ENCODE measurements at regions not wholly inside any gene's neighbourhood (a gene's known extent, or its start where the extent isn't known, plus 50 kb on each side); places are given as distances from the start of the nearest gene placed in this dataset.

DNA sequence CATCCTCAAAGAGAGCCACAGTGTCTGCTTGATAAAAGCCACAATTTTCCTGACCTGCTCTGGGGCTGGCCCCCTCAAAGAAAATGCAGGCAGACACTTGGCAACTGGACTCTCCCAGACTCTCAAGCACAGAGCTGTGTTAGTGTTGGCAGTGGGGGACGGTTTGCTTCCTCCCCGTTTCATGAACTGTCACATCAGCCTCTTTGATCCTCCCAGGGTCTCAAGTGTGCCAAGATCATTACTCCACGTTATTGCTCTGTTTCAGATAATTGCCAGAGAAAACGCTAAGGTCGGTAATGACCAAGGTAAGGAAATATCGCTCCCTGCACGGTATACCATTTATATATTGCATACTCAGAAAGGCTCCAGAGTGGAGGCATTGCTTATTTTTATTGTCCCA, 138.8 kb downstream of the NTMT2 start:
- Histone ChIP-seq H3K36me3 (no peaks in the 10 kb centered on the region), H3K27ac (no peak overlapping the region), H3K27me3 (no peaks in the 10 kb centered on the region), H3K4me1 (no peaks in the 10 kb centered on the region), H3K4me3 (no peak overlapping the region), H3K9me3 (no peaks in the 10 kb centered on the region)
- no peak for DNase-seq (ENCODE audit: low spot score in 2 of 2)
- no peak for TF ChIP-seq POLR2A (IDR thresholded peaks at IDR 0.05)
- 20 to 34% methylated on average over 7 of the region's 7 CpGs for WGBS, 2 donors

DNA sequence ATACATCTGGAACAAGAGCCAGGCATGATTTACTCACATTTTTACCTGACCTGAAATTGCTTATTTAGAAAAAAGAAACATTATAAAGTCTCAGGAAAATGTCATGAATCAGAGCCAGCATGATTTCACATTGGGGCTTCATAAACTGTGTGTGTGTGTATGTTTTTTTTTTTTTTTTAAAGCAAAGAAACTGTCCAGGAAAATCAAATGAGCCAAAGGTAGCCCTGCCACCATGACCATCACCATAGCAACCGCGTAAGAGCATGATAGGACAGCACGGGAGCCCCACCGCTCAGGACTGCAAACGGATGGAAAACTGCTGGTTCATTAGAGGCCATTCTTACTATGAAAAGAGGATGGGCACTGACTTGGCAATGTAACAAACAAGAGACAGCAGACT, 139.2 kb downstream of the NTMT2 start:
- no peaks in the 10 kb centered on the region for H3K27me3 ChIP-seq
- 48 to 61% methylated on average over 5 of the region's 5 CpGs for WGBS, 2 donors
- TF ChIP-seq EP300 (IDR thresholded peaks at IDR 0.05), result no peak
- TF ChIP-seq, protein P1, sequence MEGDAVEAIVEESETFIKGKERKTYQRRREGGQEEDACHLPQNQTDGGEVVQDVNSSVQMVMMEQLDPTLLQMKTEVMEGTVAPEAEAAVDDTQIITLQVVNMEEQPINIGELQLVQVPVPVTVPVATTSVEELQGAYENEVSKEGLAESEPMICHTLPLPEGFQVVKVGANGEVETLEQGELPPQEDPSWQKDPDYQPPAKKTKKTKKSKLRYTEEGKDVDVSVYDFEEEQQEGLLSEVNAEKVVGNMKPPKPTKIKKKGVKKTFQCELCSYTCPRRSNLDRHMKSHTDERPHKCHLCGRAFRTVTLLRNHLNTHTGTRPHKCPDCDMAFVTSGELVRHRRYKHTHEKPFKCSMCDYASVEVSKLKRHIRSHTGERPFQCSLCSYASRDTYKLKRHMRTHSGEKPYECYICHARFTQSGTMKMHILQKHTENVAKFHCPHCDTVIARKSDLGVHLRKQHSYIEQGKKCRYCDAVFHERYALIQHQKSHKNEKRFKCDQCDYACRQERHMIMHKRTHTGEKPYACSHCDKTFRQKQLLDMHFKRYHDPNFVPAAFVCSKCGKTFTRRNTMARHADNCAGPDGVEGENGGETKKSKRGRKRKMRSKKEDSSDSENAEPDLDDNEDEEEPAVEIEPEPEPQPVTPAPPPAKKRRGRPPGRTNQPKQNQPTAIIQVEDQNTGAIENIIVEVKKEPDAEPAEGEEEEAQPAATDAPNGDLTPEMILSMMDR (IDR thresholded peaks at IDR 0.05), result no peak

DNA sequence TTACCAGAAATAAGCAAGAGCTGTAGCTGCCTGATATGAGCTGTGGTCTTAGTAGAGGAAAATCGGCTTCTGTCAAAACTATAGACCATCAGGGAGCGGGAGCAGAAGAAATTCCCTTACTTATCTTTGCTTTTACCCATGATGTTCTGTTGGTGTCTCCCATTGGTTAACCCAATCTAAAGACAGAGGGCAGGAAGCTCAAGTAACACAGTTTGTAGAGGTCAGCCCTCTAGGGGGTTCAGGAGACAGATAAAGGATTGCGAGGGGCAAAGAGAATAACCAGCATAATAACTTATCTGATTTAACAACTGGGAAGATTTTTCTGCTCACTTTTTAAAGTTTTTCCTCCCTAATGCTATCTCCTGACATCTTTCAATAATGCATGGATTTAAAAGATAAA, 142.4 kb downstream of the NTMT2 start:
- H3K4me1 ChIP-seq, result no peaks in the 10 kb centered on the region
- no peaks in the 10 kb centered on the region for H3K36me3 ChIP-seq
- no peak for DNase-seq (ENCODE audit: low spot score in 2 of 2)
- H3K27me3 ChIP-seq, result no peaks in the 10 kb centered on the region
- H3K9me3 ChIP-seq, result no peaks in the 10 kb centered on the region
- TF ChIP-seq POLR2A (IDR thresholded peaks at IDR 0.05), result no peak
- TF ChIP-seq, protein P1 (IDR thresholded peaks at IDR 0.05), result no peak
- TF ChIP-seq EP300 (IDR thresholded peaks at IDR 0.05), result no peak
- no peak overlapping the region for H3K27ac ChIP-seq
- H3K4me3 ChIP-seq, result no peak overlapping the region
- 84 to 88% methylated on average over 3 of the region's 3 CpGs for WGBS, 2 donors

More for the DNA sequence above, 139.2 kb downstream of the NTMT2 start:
- Histone ChIP-seq H3K27ac (no peak overlapping the region), H3K4me3 (no peak overlapping the region), H3K4me1 (no peaks in the 10 kb centered on the region), H3K36me3 (no peaks in the 10 kb centered on the region), H3K9me3 (no peaks in the 10 kb centered on the region)
- no peak for DNase-seq (ENCODE audit: low spot score in 2 of 2)

DNA sequence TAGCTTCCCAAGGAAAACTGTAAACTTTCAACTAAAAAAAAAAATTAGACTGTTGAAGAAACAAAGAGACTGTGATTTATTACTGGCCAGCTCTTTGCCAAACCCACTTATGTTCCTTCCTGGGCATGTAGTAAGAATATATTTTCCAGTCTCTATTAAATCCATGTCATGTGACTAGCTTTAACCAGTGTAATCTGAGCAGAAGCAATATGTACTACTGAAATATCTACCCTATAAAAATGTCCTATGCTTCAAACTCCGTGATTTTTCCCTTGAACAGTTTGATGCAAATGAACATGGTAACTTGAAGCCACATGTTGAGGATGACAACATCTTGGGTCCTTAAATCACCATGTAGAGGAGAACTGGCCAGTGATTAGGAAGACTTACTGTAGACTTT, 144.5 kb downstream of the NTMT2 start:
- H3K4me3 ChIP-seq, result no peak overlapping the region
- H3K36me3 ChIP-seq, result no peaks in the 10 kb centered on the region
- H3K27ac ChIP-seq, result no peak overlapping the region
- WGBS, 2 donors, result 88 to 94% methylated on average over 1 of the region's 1 CpG
- TF ChIP-seq EP300 (IDR thresholded peaks at IDR 0.05), result no peak
- TF ChIP-seq, protein P1 (IDR thresholded peaks at IDR 0.05), result no peak
- no peak for TF ChIP-seq POLR2A (IDR thresholded peaks at IDR 0.05)
- no peaks in the 10 kb centered on the region for H3K4me1 ChIP-seq
- DNase-seq (ENCODE audit: low spot score in 2 of 2), result no peak
- H3K27me3 ChIP-seq, result no peaks in the 10 kb centered on the region
- H3K9me3 ChIP-seq, result no peaks in the 10 kb centered on the region

DNA sequence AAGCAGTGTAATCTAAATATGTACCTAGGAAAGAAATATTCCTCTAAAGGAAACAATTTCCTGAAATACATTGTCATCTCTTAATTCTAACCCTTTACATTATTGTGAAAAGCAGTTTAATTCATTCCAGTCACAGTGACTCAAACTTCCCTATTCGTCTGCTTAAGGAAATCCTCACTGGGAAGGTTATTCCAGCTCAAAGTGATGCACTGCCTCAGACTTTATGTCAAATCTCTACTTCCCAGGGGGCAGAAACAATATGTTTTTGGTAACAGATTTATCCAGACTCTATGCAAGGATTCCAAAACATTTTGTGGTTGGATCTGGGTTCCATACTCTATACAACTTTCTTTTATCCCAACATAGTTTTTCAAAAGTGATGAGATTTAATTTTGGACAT, 145.2 kb downstream of the NTMT2 start:
- 73 to 82% methylated on average over 1 of the region's 1 CpG for WGBS, 2 donors
- Histone ChIP-seq H3K36me3 (no peaks in the 10 kb centered on the region), H3K4me1 (no peaks in the 10 kb centered on the region)

More for the DNA sequence above, 145.2 kb downstream of the NTMT2 start:
- no peak for DNase-seq (ENCODE audit: low spot score in 2 of 2)
- no peak for TF ChIP-seq EP300 (IDR thresholded peaks at IDR 0.05)
- no peak for TF ChIP-seq POLR2A (IDR thresholded peaks at IDR 0.05)
- TF ChIP-seq, protein P1 (IDR thresholded peaks at IDR 0.05), result no peak
- Histone ChIP-seq H3K4me3 (no peak overlapping the region), H3K27ac (no peak overlapping the region), H3K27me3 (no peaks in the 10 kb centered on the region), H3K9me3 (no peaks in the 10 kb centered on the region)

All from tibial nerve (tissue), 4 donors.